Esophagus squamous epithelium (tissue), 5 donors: ENCODE measurements at regions not wholly inside any gene's neighbourhood (a gene's known extent, or its start where the extent isn't known, plus 50 kb on each side); places are given as distances from the start of the nearest gene placed in this dataset.
A peak's percentile ranks its signal among the peaks of the same experiment; 100 is the strongest.

Experiments used
- DNase-seq: peaks from one replicate; lab custom pipeline; 2025; lab: John Stamatoyannopoulos, UW
- H3K27ac ChIP-seq, 4 donors: fragments of 200-600 bp; sonication (generic); one replicate each; pipeline ENCODE4 v1.5.1; 2016 to 2019; ENCODE audit warnings: mild to moderate bottlenecking in 1 of 4
- H3K27me3 ChIP-seq, 4 donors: fragments of 200-600 bp; sonication (generic); 1 replicate in 3 of 4; 2 replicates in 1 of 4; pipeline versions ENCODE4 v1.5.1 to v1.6.0; 2017 to 2021; ENCODE audit warnings: antibody characterized with exemption in 1 of 4
- H3K36me3 ChIP-seq, 3 donors: fragments of 200-600 bp; sonication (generic); one replicate each; pipeline ENCODE4 v1.5.1; 2016 to 2019
- H3K4me1 ChIP-seq, 3 donors: fragments of 200-600 bp; sonication (generic); one replicate each; pipeline ENCODE4 v1.5.1; 2017 to 2019
- H3K4me3 ChIP-seq, 4 donors: fragments of 200-600 bp; sonication (generic); 1 replicate in 3 of 4; 2 replicates in 1 of 4; pipeline ENCODE4 v1.5.1; 2016 to 2019; ENCODE audit warnings: mild to moderate bottlenecking in 2 of 4, moderate library complexity in 1 of 4
- H3K9me3 ChIP-seq, 3 donors: fragments of 200-600 bp; sonication (generic); one replicate each; pipeline ENCODE4 v1.5.1; 2016 to 2019
- POLR2A ChIP-seq, 4 donors: fragments of 450-650 bp; IDR thresholded peaks; one replicate each; pipeline ENCODE4 v1.6.1; 2017; ENCODE audit warnings: antibody characterized with exemption in 4 of 4, mild to moderate bottlenecking in 4 of 4, moderate library complexity in 3 of 4
- WGBS, 2 donors: methylation state at CpG; one replicate each; pipeline ENCODE4 v1.1.5; 2018; 5-methylcytosine and 5-hydroxymethylcytosine counted together
- intact Hi-C: fragments of 100-400 bp; cut with DNase I; formaldehyde crosslinking; loops from one replicate; pipeline ENCODE4 v1.15.0; 2022
- TF ChIP-seq, protein P1 (sequence below), 6 experiments: fragments of 450-650 bp in 4 of 6; fragments of 200-600 bp in 2 of 6; sonication (generic) in 2 of 6; IDR thresholded peaks; one replicate each; pipeline ENCODE4 v1.5.1; 2016 to 2019; ENCODE audit warnings: antibody characterized with exemption in 6 of 6, mild to moderate bottlenecking in 4 of 6, moderate library complexity in 4 of 6
- donor health status: DM: yes; HTN: yes; CAD: no.

DNA sequence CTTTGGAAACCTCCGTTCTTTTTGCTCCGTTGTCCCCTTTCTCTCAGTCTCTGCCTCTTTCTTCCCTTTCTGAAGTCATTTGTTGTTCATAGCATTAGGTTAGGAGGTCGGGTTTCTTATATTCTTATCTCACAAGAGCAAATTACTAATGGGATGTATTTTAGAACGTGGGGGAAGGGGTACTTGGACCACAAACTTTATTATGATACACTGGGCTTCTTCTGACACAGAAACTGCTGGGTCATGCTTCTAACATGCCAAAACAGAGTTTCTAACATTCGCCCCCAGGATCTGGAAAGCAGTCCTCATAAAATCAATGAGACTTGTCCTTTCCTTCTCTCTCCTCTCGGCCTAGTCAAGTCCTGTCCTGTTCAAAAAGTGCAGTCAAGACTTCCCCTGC is 334.4 kb downstream of the GADD45G start:
- intact Hi-C loops: no loop called here

DNA sequence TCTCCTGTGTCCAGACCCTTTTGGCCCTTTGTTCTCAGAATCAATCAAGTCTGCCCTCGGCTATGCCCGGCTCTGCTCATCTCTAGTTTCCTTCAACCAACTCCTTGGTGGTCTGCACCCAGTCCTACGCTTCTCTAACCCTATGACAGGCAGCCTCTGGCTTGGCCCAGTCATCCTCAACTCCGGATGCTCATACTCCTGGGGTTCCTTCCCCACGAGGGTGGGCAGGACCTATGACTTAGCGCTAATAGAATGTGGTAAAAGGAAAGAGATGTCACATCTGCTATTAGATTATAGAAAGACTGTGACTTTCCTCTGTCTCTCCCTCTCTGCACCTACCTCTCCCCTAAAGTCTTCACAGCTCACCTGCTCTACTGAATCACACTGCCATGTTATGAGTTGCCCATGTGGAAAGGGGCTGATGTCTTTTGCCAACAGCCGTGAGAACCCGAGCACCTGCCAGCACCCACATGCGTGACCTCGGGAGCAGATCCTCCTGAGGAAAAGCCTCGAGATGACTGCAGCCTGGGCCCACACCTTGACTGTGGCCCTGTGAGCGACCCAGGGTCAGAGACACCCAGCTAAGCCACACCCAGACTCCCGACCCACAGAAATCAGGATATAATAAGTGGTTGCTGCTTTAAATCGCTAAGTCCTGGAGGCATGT is 334.9 kb downstream of the GADD45G start:
- TF ChIP-seq, protein P1, sequence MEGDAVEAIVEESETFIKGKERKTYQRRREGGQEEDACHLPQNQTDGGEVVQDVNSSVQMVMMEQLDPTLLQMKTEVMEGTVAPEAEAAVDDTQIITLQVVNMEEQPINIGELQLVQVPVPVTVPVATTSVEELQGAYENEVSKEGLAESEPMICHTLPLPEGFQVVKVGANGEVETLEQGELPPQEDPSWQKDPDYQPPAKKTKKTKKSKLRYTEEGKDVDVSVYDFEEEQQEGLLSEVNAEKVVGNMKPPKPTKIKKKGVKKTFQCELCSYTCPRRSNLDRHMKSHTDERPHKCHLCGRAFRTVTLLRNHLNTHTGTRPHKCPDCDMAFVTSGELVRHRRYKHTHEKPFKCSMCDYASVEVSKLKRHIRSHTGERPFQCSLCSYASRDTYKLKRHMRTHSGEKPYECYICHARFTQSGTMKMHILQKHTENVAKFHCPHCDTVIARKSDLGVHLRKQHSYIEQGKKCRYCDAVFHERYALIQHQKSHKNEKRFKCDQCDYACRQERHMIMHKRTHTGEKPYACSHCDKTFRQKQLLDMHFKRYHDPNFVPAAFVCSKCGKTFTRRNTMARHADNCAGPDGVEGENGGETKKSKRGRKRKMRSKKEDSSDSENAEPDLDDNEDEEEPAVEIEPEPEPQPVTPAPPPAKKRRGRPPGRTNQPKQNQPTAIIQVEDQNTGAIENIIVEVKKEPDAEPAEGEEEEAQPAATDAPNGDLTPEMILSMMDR (IDR thresholded peaks at IDR 0.05): no peak
- no peak for TF ChIP-seq POLR2A (IDR thresholded peaks at IDR 0.05)
- no peak for DNase-seq
- Histone ChIP-seq H3K4me1 (peaks cover 4 to 24% (median 18%) of the 10 kb centered on the region in 3 donors), H3K4me3 (no peak overlapping the region), H3K27me3 (peaks cover 0 to 12% (median 0%) of the 10 kb centered on the region in 4 donors), H3K27ac (no peak overlapping the region), H3K9me3 (no peaks in the 10 kb centered on the region), H3K36me3 (no peaks in the 10 kb centered on the region)
- WGBS, 2 donors: 73 to 77% methylated on average over 7 to 12 of the region's 14 CpGs
- intact Hi-C loops: no loop called here

More for the DNA sequence above, 334.4 kb downstream of the GADD45G start:
- 51 to 53% methylated on average over 6 of the region's 6 CpGs for WGBS, 2 donors
- no peak for DNase-seq
- Histone ChIP-seq H3K27me3 (peaks cover 0 to 12% (median 0%) of the 10 kb centered on the region in 4 donors), H3K9me3 (no peaks in the 10 kb centered on the region), H3K4me1 (peaks cover 4 to 24% (median 18%) of the 10 kb centered on the region in 3 donors), H3K27ac (no peak overlapping the region), H3K4me3 (no peak overlapping the region), H3K36me3 (no peaks in the 10 kb centered on the region)
- TF ChIP-seq, protein P1 (IDR thresholded peaks at IDR 0.05): no peak
- TF ChIP-seq POLR2A (IDR thresholded peaks at IDR 0.05): no peak

DNA sequence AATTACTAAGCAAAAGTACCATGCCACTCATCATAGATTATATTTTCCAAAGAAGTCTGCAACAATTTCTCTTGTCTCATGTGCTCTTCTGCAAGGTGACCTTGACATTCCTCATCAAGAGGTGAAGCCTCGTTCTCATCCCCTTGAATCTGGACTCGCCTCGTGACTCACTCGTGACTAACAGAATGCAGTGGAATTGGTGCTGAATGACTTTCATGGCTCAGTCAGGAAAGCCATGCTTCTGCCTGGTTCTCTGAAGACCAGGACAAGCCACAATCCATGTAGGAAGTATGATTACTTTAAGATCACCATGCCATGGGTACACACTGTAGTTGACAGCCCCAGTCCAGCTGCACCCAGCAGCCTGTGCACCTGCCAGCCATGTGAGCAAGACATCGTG is 335.8 kb downstream of the GADD45G start:
- H3K27ac ChIP-seq: no peak overlapping the region
- H3K4me1 ChIP-seq: peaks cover 4 to 24% (median 14%) of the 10 kb centered on the region in 3 donors
- 43 to 67% methylated on average over 4 of the region's 5 CpGs for WGBS, 2 donors
- H3K9me3 ChIP-seq: no peaks in the 10 kb centered on the region
- TF ChIP-seq POLR2A (IDR thresholded peaks at IDR 0.05): no peak
- TF ChIP-seq, protein P1 (IDR thresholded peaks at IDR 0.05): no peak
- no peak for DNase-seq
- peaks cover 0 to 12% (median 0%) of the 10 kb centered on the region in 4 donors for H3K27me3 ChIP-seq
- intact Hi-C loops: no loop called here
- no peaks in the 10 kb centered on the region for H3K36me3 ChIP-seq
- H3K4me3 ChIP-seq: no peak overlapping the region

DNA sequence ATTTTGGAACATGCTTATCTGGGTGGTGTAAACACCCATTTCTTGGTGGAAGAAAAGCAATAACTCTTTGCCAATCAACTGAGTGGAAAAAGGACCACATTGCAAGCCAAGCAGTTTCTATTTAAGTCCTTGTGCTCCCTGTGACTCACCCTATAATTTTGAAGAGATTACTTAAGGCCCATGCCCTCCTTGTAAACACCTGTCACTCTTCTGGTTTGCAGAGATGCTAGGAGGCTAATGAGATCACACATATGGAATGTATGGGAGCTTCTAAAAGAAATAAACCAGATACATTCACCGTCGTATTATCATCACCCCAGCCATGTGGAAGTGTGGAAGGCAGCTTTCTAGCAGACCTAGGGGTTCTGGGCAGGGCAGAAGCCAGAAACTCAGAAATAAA is 337.1 kb downstream of the GADD45G start:
- Histone ChIP-seq H3K9me3 (no peaks in the 10 kb centered on the region), H3K4me3 (no peak overlapping the region), H3K27ac (peak overlapping the region in 2 of 4 donors; percentile 29 to 61), H3K27me3 (peaks cover 0 to 12% (median 0%) of the 10 kb centered on the region in 4 donors), H3K36me3 (no peaks in the 10 kb centered on the region), H3K4me1 (peaks cover 4 to 24% (median 12%) of the 10 kb centered on the region in 3 donors)
- WGBS, 2 donors: 26 to 36% methylated on average over 2 of the region's 2 CpGs
- intact Hi-C loops: no loop called here
- DNase-seq: no peak
- TF ChIP-seq, protein P1 (IDR thresholded peaks at IDR 0.05): no peak
- TF ChIP-seq POLR2A (IDR thresholded peaks at IDR 0.05): no peak

DNA sequence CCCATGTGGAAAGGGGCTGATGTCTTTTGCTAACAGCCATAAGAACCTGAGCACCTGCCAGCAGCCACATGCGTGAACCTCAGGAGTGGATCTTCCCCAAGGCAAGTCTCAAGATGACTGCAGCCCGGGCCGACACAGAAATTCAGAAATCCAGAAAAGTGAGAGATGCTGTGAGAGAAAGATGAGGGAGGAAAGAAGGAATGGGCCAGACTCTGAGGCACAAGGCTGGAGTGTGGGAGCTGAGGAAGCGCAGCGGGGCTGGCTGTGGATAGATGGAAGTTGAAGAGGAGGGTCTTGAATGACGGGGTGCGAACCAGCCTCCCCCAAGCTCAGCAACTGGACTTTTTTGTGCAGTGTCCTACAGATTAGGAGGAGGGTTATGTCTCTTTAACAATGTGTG is 337.8 kb downstream of the GADD45G start:
- 90 to 91% methylated on average over 7 of the region's 7 CpGs for WGBS, 2 donors
- intact Hi-C loops: no loop called here
- DNase-seq: no peak
- Histone ChIP-seq H3K27ac (no peak overlapping the region), H3K9me3 (no peaks in the 10 kb centered on the region), H3K4me1 (peaks cover 4 to 24% (median 12%) of the 10 kb centered on the region in 3 donors), H3K27me3 (peaks cover 0 to 12% (median 0%) of the 10 kb centered on the region in 4 donors), H3K4me3 (no peak overlapping the region), H3K36me3 (no peaks in the 10 kb centered on the region)
- TF ChIP-seq, protein P1 (IDR thresholded peaks at IDR 0.05): no peak
- TF ChIP-seq POLR2A (IDR thresholded peaks at IDR 0.05): no peak
